Ishikawa (cell line): ENCODE measurements at regions not wholly inside any gene's neighbourhood (a gene's known extent, or its start where the extent isn't known, plus 50 kb on each side); places are given as distances from the start of the nearest gene placed in this dataset.

ENCODE experiments used
- CEBPB ChIP-seq: IDR thresholded peaks from 2 replicates; pipeline ENCODE4 v1.6.1; 2012
- CREB1 ChIP-seq: IDR thresholded peaks from 2 replicates; pipeline ENCODE4 v1.6.1; 2012; ENCODE audit warnings: low read depth
- EGR1 ChIP-seq: IDR thresholded peaks from 2 replicates; pipeline ENCODE4 v1.6.1; 2012
- EP300 ChIP-seq: IDR thresholded peaks from 2 replicates; pipeline ENCODE4 v1.6.1; 2012; ENCODE audit warnings: borderline replicate concordance
- FOXM1 ChIP-seq: IDR thresholded peaks from 2 replicates; pipeline ENCODE4 v1.6.1; 2012; ENCODE audit warnings: low read depth, borderline replicate concordance
- NFIC ChIP-seq: IDR thresholded peaks from 2 replicates; pipeline ENCODE4 v1.6.1; 2012
- RAD21 ChIP-seq: IDR thresholded peaks from 2 replicates; pipeline ENCODE4 v1.6.1; 2012; ENCODE audit warnings: low read depth
- REST ChIP-seq: IDR thresholded peaks from 2 replicates; pipeline ENCODE4 v1.6.1; 2012; ENCODE audit warnings: low read depth, mild to moderate bottlenecking
- TAF1 ChIP-seq: IDR thresholded peaks from 2 replicates; pipeline ENCODE4 v1.6.1; 2012; ENCODE audit warnings: low read depth, mild to moderate bottlenecking
- TCF12 ChIP-seq: IDR thresholded peaks from 2 replicates; pipeline ENCODE4 v1.6.1; 2012; ENCODE audit warnings: low read depth
- TEAD4 ChIP-seq: IDR thresholded peaks from 2 replicates; pipeline ENCODE4 v1.6.1; 2012
- YY1 ChIP-seq: IDR thresholded peaks from 2 replicates; pipeline ENCODE4 v1.6.1; 2012; ENCODE audit warnings: low read depth
- ZBTB7A ChIP-seq: IDR thresholded peaks from 2 replicates; pipeline ENCODE4 v1.6.1; 2012; ENCODE audit warnings: low read depth
- TF ChIP-seq, protein P1 (sequence below): IDR thresholded peaks from 2 replicates; pipeline ENCODE4 v1.6.1; 2012
- TF ChIP-seq, protein P2 (sequence below): IDR thresholded peaks from 2 replicates; pipeline ENCODE4 v1.6.1; 2012

DNA sequence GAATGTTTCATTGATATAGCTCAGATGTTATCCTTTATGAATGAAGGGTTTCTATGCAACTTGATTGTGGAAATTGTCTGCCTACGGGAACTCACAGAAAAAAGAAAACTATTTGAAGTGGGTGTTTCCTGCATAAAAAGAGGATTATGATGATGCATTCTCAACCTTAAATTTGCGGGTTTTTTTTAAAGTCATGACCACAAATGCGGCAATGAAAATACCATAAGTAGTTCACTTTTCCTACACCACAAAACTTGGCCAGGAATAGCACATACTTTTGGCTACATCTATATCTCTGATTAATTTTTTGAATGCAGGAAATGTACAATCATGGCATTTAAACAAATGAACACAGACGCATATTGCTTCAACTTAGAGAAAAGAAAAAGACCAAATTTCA is 754.7 kb downstream of the DTWD2 start:
- TF ChIP-seq CREB1 (no peak), YY1 (no peak), CEBPB (no peak), FOXM1 (no peak), NFIC (no peak), REST (no peak), EGR1 (no peak), TEAD4 (no peak), TAF1 (no peak), TCF12 (no peak), ZBTB7A (no peak), RAD21 (no peak), EP300 (no peak)
- TF ChIP-seq, protein P1, sequence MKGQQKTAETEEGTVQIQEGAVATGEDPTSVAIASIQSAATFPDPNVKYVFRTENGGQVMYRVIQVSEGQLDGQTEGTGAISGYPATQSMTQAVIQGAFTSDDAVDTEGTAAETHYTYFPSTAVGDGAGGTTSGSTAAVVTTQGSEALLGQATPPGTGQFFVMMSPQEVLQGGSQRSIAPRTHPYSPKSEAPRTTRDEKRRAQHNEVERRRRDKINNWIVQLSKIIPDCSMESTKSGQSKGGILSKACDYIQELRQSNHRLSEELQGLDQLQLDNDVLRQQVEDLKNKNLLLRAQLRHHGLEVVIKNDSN: no peak
- TF ChIP-seq, protein P2, sequence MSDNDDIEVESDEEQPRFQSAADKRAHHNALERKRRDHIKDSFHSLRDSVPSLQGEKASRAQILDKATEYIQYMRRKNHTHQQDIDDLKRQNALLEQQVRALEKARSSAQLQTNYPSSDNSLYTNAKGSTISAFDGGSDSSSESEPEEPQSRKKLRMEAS: no peak

DNA sequence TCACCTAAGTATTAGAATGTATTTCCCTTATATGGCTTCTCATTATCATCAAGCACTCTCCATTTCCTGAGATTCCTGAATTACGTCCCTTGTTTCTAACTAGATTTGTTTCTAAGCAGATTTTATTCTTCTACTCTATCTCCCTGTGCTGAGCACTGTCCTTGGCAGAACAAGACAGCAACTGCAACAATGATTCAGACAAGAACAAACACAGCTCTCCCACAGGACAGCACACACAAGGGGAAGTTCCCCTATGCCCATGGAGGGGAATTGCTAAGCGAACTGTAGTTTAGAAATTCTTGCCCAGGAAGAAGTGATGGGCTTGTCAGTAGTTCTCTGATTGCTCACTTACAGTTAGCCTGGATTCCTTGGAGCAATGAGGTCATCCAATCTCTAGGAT is 759.9 kb downstream of the DTWD2 start:
- TF ChIP-seq TAF1 (no peak), CEBPB (no peak), TCF12 (no peak), TEAD4 (no peak), EP300 (no peak), YY1 (no peak), REST (no peak), FOXM1 (no peak), EGR1 (no peak), RAD21 (no peak), ZBTB7A (no peak), CREB1 (no peak), NFIC (no peak)
- TF ChIP-seq, protein P2: no peak
- TF ChIP-seq, protein P1: no peak

DNA sequence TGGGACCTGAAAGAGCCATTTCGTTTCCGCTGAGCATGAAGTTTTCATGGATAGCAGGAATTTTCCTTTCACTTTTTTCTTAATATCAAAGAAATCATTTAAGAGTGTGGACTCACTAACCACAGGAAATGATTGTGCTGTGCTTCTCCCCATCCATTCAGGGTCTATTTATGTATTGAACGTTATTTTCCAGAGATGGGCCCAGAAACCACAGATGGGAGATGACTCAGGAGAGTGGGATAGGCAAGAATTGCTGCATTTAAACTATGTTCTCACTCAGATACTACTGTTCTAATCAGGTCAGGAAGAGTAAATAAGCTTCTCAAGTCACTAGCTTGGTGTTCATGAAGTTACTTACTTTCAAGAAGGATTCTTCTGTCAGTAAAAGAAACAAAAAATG is 763.8 kb downstream of the DTWD2 start:
- no peak for TF ChIP-seq EGR1
- no peak for TF ChIP-seq CEBPB
- no peak for TF ChIP-seq EP300
- TF ChIP-seq TCF12: no peak
- TF ChIP-seq NFIC: no peak

- TF ChIP-seq RAD21 (no peak), ZBTB7A (no peak), CREB1 (no peak), EP300 (no peak), TEAD4 (no peak), EGR1 (no peak), FOXM1 (no peak), TCF12 (no peak), REST (no peak), YY1 (no peak), CEBPB (no peak), NFIC (no peak), TAF1 (no peak)
- TF ChIP-seq, protein P2: no peak
- TF ChIP-seq, protein P1: no peak
Measured at GRCh38 chr5:118220556-118221195, 767.7 kb downstream of the DTWD2 start.
